AG10803 (cell line): ENCODE measurements at regions not wholly inside any gene's neighbourhood (a gene's known extent, or its start where the extent isn't known, plus 50 kb on each side); places are given as distances from the start of the nearest gene placed in this dataset.

Experiments
- DNase-seq: peaks from one replicate; pipeline ENCODE4 v3.0.0; 2010; ENCODE audit warnings: low read depth
- H3K4me3 ChIP-seq: 2 replicates; pipeline ENCODE4 v1.5.1; 2011; ENCODE audit warnings: mild to moderate bottlenecking, low read length, control low read depth
- TF ChIP-seq, protein P1 (sequence below): conservative IDR thresholded peaks from 2 replicates; pipeline ENCODE4 v1.5.1; 2011; ENCODE audit warnings: mild to moderate bottlenecking, low read length, control low read depth, inconsistent platforms

DNA sequence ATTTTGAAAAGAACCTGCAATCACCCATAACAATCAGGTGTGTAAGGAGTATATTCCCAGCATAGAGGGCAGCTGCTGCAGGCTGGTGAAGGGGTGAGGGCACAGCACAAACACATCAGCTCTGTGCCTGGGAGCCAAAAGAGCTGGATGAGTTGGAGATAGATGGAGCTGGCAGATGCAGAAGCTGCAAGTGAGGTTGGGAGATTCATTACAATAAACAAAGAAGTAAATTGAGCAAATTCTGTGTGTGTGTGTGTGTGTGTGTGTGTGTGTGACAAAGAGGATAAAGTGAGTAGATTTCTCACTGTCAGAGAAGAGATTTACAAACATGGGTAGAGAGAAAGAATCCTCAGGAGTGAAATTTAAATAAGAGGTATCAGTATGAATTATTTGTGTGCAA, 994.7 kb downstream of the EPHA3 start:
- no peak overlapping the region for H3K4me3 ChIP-seq
- no peak for DNase-seq
- TF ChIP-seq, protein P1, sequence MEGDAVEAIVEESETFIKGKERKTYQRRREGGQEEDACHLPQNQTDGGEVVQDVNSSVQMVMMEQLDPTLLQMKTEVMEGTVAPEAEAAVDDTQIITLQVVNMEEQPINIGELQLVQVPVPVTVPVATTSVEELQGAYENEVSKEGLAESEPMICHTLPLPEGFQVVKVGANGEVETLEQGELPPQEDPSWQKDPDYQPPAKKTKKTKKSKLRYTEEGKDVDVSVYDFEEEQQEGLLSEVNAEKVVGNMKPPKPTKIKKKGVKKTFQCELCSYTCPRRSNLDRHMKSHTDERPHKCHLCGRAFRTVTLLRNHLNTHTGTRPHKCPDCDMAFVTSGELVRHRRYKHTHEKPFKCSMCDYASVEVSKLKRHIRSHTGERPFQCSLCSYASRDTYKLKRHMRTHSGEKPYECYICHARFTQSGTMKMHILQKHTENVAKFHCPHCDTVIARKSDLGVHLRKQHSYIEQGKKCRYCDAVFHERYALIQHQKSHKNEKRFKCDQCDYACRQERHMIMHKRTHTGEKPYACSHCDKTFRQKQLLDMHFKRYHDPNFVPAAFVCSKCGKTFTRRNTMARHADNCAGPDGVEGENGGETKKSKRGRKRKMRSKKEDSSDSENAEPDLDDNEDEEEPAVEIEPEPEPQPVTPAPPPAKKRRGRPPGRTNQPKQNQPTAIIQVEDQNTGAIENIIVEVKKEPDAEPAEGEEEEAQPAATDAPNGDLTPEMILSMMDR: no peak

DNA sequence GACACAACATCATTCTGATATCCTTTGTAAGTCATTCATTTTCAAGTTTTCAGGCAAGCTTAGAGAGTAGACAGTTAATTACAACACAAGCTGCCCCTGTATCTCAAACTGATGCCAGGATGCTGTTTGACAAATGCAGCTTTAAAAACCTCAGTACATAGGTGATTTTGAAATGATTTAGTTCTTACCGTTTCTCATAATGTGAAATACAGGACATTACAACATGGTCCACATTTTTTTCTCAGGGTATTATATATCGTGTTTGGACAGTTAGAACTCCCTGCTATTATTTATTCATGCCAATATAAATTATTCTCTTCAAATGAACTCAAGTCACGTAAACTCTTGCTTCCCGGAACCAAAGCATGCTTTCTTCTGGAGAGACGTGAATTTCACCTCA, 1013.9 kb downstream of the EPHA3 start:
- DNase-seq: no peak
- TF ChIP-seq, protein P1: no peak
- H3K4me3 ChIP-seq: no peak overlapping the region

DNA sequence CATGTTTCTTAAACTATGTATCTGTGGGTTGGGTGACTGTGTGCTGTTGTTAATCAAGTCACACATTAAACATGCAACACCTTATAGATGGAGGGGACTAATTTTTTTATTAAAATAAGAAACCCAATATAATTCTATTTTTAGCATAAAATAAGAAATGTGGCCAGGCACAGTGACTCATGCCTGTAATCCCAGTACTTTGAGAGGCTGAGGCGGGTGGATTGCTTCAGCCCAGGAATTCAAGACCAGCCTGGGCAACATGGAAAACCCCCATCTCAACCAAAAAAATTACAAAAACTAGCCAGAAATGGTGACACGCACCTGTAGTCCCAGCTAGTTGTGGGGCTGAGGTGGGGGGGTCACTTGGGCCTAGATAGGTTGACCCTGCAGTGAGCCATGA, 1021.0 kb downstream of the EPHA3 start:
- no peak for DNase-seq
- TF ChIP-seq, protein P1: no peak
- no peak overlapping the region for H3K4me3 ChIP-seq

DNA sequence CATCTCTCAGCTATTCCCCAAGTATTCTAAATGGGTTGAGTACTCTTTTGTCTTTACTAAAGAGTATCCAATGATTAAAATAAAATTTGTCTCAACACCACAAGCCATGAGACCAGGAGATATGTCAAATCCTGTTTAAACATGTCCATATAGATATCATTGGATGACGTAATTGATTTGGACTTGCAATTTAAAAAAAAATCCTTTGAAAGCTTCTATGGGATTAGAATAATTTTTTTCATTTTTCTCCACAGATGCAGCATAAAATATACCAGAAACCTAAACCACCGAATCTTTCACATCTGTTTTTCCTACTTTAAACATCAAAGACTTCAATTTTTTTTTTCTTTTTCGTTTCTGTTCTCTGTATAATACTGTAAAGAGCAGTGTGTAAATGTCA, 1022.3 kb downstream of the EPHA3 start:
- no peak for DNase-seq
- TF ChIP-seq, protein P1: no peak
- no peak overlapping the region for H3K4me3 ChIP-seq

DNA sequence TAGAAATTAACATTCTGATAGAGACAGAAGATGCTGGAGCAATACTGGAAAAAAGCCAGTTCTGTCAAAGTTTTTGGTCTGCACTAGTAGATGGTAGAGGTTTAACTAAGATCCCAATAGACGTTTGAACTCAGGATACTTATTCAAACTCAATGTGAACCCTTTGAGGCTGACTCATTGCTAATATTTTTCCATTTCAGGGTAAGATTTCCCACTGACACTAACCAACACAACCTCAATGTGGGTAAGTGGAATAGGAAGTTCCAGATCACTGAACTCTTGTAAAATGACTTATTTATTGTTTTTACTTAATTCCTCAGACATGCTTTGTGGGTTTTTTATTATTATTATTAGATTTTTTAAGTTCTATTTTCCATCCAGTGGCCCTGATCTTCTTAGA, 1024.8 kb downstream of the EPHA3 start:
- TF ChIP-seq, protein P1: no peak
- no peak for DNase-seq
- no peak overlapping the region for H3K4me3 ChIP-seq

DNA sequence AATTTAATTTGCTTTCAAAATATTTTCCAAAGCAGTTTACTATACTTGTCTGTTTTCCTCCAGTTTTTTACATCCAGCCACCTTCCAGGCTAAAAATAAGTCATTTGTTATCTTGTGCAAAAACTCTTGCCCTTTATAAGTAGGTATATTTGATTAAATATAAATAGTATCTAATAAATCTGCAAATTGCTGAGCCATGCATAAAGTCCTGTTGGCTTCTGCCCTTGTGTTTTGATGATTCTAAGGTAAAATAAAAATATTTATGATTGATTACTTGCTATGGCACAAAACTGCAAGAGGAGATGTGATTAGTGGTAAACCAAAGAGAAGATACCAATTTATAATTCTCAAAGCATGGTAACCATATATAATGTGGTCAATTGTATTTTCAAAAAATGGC, 1026.7 kb downstream of the EPHA3 start:
- DNase-seq: no peak

DNA sequence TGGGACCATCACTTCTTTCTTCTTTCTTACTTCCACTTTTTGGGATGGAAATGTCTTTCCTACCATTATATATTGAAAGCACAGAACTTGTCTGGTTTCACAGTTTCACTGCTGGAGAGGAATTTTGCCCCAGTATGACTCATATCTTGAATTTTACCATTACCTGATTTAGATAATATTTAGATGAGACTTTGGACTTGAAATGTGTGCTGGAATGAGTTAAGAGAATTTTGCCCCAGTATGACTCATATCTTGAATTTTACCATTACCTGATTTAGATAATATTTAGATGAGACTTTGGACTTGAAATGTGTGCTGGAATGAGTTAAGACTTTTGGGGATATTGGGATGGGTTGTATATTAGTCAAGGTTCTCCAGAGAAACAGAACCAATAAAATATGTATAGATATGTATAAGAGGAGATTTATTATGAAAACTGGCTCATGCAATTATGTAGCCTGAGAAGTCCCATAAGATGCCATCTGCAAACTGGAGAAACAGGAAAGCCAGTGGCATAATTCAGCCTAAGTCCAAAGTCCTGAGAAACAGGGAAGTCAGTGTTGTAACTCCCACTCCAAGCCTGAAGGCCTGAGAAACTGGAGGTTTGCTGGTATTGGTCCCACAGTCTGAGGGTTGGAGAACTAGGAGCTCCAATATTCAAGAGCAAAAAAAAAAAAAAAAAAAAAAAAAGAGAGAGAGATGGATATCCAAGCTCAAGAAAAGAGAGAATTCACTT, 1029.2 kb downstream of the EPHA3 start:
- no peak for DNase-seq
- TF ChIP-seq, protein P1: no peak
- no peak overlapping the region for H3K4me3 ChIP-seq

More for the DNA sequence above, 1026.7 kb downstream of the EPHA3 start:
- no peak overlapping the region for H3K4me3 ChIP-seq
- TF ChIP-seq, protein P1: no peak
